KG1 (cell line): ENCODE measurements at regions not wholly inside any gene's neighbourhood (a gene's known extent, or its start where the extent isn't known, plus 50 kb on each side); places are given as distances from the start of the nearest gene placed in this dataset.

Source experiments
- DNase-seq: peaks from one replicate; lab custom pipeline; 2025; lab: John Stamatoyannopoulos, UW

GRCh38 chr4:20302336-20302735 is 50.6 kb downstream of the SLIT2 start:
- DNase-seq: no peak

- DNase-seq: no peak
Observed at GRCh38 chr4:20305976-20306375, 54.3 kb downstream of the SLIT2 start.

- DNase-seq: no peak
Observed at GRCh38 chr4:20311856-20312255, 60.2 kb downstream of the SLIT2 start.

GRCh38 chr4:20313237-20314030 is 61.7 kb downstream of the SLIT2 start:
- no peak for DNase-seq

- DNase-seq: no peak
Observed at GRCh38 chr4:20317424-20317985, 65.8 kb downstream of the SLIT2 start.

- DNase-seq: no peak
Observed at GRCh38 chr4:20318001-20318908, 66.5 kb downstream of the SLIT2 start.

- no peak for DNase-seq
Observed at GRCh38 chr4:20318909-20319277, 67.2 kb downstream of the SLIT2 start.

GRCh38 chr4:20319825-20320612 is 68.3 kb downstream of the SLIT2 start:
- no peak for DNase-seq

- no peak for DNase-seq
Observed at GRCh38 chr4:20323991-20324390, 72.3 kb downstream of the SLIT2 start.

- DNase-seq: no peak
Observed at GRCh38 chr4:20326460-20326859, 74.8 kb downstream of the SLIT2 start.

- DNase-seq: no peak
Observed at GRCh38 chr4:20326977-20327376, 75.3 kb downstream of the SLIT2 start.

- no peak for DNase-seq
Observed at GRCh38 chr4:20327808-20328207, 76.1 kb downstream of the SLIT2 start.

GRCh38 chr4:20331642-20332041 is 79.9 kb downstream of the SLIT2 start:
- no peak for DNase-seq

GRCh38 chr4:20333141-20333715 is 81.5 kb downstream of the SLIT2 start:
- DNase-seq: no peak

- DNase-seq: no peak
Observed at GRCh38 chr4:20337261-20337664, 85.6 kb downstream of the SLIT2 start.

GRCh38 chr4:20338841-20339240 is 87.1 kb downstream of the SLIT2 start:
- DNase-seq: no peak

GRCh38 chr4:20341134-20341738 is 89.5 kb downstream of the SLIT2 start:
- DNase-seq: no peak

- DNase-seq: no peak
Observed at GRCh38 chr4:20347531-20347930, 95.8 kb downstream of the SLIT2 start.

GRCh38 chr4:20348411-20348810 is 96.7 kb downstream of the SLIT2 start:
- no peak for DNase-seq

- no peak for DNase-seq
Observed at GRCh38 chr4:20351360-20352162, 99.9 kb downstream of the SLIT2 start.

- DNase-seq: no peak
Observed at GRCh38 chr4:20352163-20352431, 100.4 kb downstream of the SLIT2 start.
